GM19438 (cell line): ENCODE measurements at regions not wholly inside any gene's neighbourhood (a gene's known extent, or its start where the extent isn't known, plus 50 kb on each side); places are given as distances from the start of the nearest gene placed in this dataset.

Experiments
- ATAC-seq: cut with Tn5 transposase; IDR thresholded peaks from one replicate; pipeline ENCODE4 v1.9.1; 2021; ENCODE audit warnings: low read depth; ENCODE audit not compliant: unreplicated experiment

DNA sequence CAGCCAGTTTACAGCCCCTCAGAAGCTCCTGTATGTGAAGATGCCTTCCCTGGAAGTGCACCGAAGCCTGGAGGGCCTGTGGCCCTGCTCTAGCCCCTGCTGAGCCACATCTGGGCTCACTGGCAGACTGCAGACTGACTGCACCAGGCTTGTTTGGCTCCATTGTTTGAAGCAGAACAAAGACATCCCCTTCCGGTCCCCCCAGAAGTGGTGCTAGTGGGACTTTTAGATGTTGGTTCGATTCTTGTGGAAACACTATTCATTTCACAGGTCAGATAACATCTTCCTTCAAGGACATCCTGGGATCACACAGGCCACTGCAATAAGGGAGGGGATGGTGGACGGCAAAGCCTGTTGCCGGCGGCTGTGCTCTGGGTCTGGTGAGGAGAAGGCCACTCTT is 57.8 kb upstream of the CBLN2 start:
- ATAC-seq, result no peak

DNA sequence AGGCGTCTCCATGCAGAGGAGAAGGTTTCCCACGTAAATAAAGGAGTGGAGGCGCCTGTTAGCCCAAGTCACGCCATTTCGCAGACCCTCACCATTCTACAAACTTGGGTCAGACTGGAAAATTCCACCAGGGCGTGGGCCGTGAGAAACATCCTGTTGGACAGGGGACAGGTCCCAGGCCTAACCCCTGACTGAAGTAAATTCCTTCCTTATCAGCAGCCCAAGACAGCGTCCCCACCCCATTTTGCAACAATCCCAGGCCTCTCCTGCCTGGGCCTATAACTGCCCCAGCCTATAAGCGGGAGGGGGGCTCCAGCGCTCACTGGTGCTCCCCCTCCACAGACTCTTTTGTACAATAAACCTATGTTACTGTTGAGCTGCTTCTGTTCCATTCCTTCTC is 57.3 kb upstream of the CBLN2 start:
- ATAC-seq, result no peak
